ENCODE measurements at regions not wholly inside any gene's neighbourhood (a gene's known extent, or its start where the extent isn't known, plus 50 kb on each side); places are given as distances from the start of the nearest gene placed in this dataset.

DNA sequence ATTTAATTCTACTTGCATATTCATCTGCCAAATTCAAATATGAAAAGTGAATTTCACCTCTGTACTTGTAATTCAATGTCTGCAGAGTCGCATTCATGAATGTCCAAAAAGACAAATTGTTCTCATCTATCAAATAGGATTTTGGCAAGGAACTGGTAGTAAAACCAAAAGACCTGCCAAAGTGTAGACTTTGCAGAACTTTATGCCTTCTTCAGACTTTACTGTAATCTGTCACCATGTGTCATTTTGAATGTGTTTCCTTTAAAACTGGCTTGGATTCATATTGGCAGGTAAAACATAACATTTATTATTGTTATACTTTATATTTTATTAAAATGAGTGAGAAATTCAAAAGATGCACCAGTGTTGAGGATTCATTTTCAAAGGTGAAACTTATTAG is 701.9 kb upstream of the LINC00305 start:
- no peak for TF ChIP-seq CTCF (IDR thresholded peaks at IDR 0.05)
- Histone ChIP-seq H3K4me1 (no peaks in the 10 kb centered on the region), H3K27ac (no peak overlapping the region), H3K4me3 (no peak overlapping the region), H3K27me3 (no peaks in the 10 kb centered on the region), H3K36me3 (no peaks in the 10 kb centered on the region), H3K9me3 (no peaks in the 10 kb centered on the region)
- no peak for DNase-seq (ENCODE audit: low spot score)

- no peaks in the 10 kb centered on the region for H3K36me3 ChIP-seq
Measured at GRCh38 chr18:64840911-64841701, 692.2 kb upstream of the LINC00305 start.

DNA sequence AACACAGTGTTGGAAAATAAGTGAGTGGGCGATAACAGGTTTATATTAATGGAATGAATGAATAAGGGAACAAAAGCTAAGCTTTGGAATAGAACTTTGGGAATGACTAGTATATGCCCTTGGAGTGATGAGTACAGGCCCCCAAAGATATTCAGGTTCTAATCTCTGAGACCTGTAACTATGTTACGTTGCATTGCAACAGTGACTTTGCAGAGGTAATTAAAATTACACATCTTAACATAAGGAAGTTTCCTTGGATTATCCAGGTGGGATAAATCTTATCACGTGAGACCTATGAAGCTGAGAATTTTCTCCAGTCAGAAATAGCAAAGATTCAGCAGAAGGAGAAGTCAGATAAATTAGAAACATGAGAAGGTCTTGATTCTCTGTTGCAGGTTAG is 661.5 kb upstream of the LINC00305 start:
- no peak for TF ChIP-seq CTCF (IDR thresholded peaks at IDR 0.05)
- Histone ChIP-seq H3K4me3 (no peak overlapping the region), H3K4me1 (no peaks in the 10 kb centered on the region), H3K36me3 (no peaks in the 10 kb centered on the region), H3K27me3 (no peaks in the 10 kb centered on the region), H3K27ac (no peak overlapping the region), H3K9me3 (no peaks in the 10 kb centered on the region)
- no peak for DNase-seq (ENCODE audit: low spot score)

More at GRCh38 chr18:64840911-64841701, 692.2 kb upstream of the LINC00305 start:
- Histone ChIP-seq H3K4me1 (no peaks in the 10 kb centered on the region), H3K27ac (no peak overlapping the region), H3K4me3 (no peak overlapping the region), H3K9me3 (no peaks in the 10 kb centered on the region), H3K27me3 (no peaks in the 10 kb centered on the region)
- DNase-seq (ENCODE audit: low spot score): no peak
- no peak for TF ChIP-seq CTCF (IDR thresholded peaks at IDR 0.05)

GRCh38 chr18:64809801-64810200 is 660.9 kb upstream of the LINC00305 start:
- no peak for DNase-seq (ENCODE audit: low spot score)
- no peaks in the 10 kb centered on the region for H3K9me3 ChIP-seq
- H3K4me3 ChIP-seq: no peak overlapping the region
- no peak overlapping the region for H3K27ac ChIP-seq
- no peaks in the 10 kb centered on the region for H3K4me1 ChIP-seq
- no peaks in the 10 kb centered on the region for H3K27me3 ChIP-seq
- no peak for TF ChIP-seq CTCF (IDR thresholded peaks at IDR 0.05)
- no peaks in the 10 kb centered on the region for H3K36me3 ChIP-seq

- Histone ChIP-seq H3K4me3 (no peak overlapping the region), H3K27ac (no peak overlapping the region), H3K27me3 (no peaks in the 10 kb centered on the region), H3K4me1 (no peaks in the 10 kb centered on the region), H3K36me3 (no peaks in the 10 kb centered on the region), H3K9me3 (no peaks in the 10 kb centered on the region)
- no peak for TF ChIP-seq CTCF (IDR thresholded peaks at IDR 0.05)
- DNase-seq (ENCODE audit: low spot score): no peak
Measured at GRCh38 chr18:64807560-64807959, 658.7 kb upstream of the LINC00305 start.

DNA sequence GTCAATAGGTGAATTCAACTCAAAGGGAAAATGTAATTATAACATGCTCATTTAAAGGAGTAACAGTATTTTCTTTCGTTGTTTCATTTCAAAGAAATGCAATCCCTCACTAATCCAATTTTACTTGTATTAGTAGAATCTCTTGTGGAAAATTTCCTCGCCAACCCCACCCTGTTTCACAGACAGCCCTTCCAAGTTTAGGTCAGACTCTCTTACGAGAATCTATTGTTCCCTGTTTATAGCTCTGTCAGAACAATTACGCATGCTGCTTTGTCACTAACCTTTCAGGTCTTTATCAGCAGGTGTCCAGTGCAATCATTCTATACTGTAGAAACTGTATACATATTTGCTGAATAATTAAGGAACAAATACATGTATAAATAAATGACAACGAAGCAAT is 657.8 kb upstream of the LINC00305 start:
- Histone ChIP-seq H3K4me1 (no peaks in the 10 kb centered on the region), H3K27me3 (no peaks in the 10 kb centered on the region), H3K9me3 (no peaks in the 10 kb centered on the region), H3K36me3 (no peaks in the 10 kb centered on the region), H3K4me3 (no peak overlapping the region), H3K27ac (no peak overlapping the region)
- no peak for TF ChIP-seq CTCF (IDR thresholded peaks at IDR 0.05)
- DNase-seq (ENCODE audit: low spot score): no peak

All from right atrium auricular region (tissue), 2 donors.